IMR-90 (cell line): ENCODE measurements at regions not wholly inside any gene's neighbourhood (a gene's known extent, or its start where the extent isn't known, plus 50 kb on each side); places are given as distances from the start of the nearest gene placed in this dataset.

ENCODE experiments used
- CEBPB ChIP-seq: IDR thresholded peaks from 2 replicates; pipeline ENCODE4 v1.6.1; 2012; ENCODE audit warnings: low read depth, low read length, improper control_type of control experiment
- MAFK ChIP-seq: IDR thresholded peaks from 2 replicates; pipeline ENCODE4 v1.6.1; 2012; ENCODE audit warnings: low read depth, low read length, improper control_type of control experiment
- POLR2A ChIP-seq: IDR thresholded peaks from 2 replicates; pipeline ENCODE4 v1.6.1; 2012; ENCODE audit warnings: mild to moderate bottlenecking, low read depth, low read length
- TF ChIP-seq, protein P1 (sequence below): conservative IDR thresholded peaks from 2 replicates; pipeline ENCODE4 v1.5.1; 2012; ENCODE audit warnings: mild to moderate bottlenecking, low read depth, low read length, improper control_type of control experiment

DNA sequence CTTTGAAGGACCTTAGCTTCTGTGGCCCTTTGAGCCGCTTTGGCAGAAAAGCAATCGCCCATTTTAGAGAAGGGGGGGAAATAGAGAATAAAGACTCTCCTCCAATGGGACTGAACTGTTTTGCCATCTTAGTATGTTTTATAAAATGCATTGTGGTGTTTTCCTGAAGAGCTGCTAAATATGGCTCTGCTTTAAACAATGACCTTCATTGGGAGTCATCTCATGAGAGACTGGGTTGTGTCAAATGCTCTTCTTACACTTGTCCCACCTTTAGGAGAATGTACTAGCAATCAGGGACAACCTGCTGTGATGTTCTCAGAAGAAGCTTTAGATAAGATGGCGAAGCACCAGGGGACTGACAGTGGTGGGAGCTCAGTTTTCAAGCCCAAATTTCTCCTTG is 418.9 kb upstream of the POU3F3 start:
- TF ChIP-seq, protein P1, sequence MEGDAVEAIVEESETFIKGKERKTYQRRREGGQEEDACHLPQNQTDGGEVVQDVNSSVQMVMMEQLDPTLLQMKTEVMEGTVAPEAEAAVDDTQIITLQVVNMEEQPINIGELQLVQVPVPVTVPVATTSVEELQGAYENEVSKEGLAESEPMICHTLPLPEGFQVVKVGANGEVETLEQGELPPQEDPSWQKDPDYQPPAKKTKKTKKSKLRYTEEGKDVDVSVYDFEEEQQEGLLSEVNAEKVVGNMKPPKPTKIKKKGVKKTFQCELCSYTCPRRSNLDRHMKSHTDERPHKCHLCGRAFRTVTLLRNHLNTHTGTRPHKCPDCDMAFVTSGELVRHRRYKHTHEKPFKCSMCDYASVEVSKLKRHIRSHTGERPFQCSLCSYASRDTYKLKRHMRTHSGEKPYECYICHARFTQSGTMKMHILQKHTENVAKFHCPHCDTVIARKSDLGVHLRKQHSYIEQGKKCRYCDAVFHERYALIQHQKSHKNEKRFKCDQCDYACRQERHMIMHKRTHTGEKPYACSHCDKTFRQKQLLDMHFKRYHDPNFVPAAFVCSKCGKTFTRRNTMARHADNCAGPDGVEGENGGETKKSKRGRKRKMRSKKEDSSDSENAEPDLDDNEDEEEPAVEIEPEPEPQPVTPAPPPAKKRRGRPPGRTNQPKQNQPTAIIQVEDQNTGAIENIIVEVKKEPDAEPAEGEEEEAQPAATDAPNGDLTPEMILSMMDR = no peak
- TF ChIP-seq POLR2A (no peak), MAFK (no peak), CEBPB (no peak)
